Spleen (tissue), 7 donors: ENCODE measurements at regions not wholly inside any gene's neighbourhood (a gene's known extent, or its start where the extent isn't known, plus 50 kb on each side); places are given as distances from the start of the nearest gene placed in this dataset.

Experiments used
- POLR2AphosphoS5 ChIP-seq, 3 donors: sonication (generic); formaldehyde crosslinking; IDR thresholded peaks; one replicate each; pipeline ENCODE4 v1.5.1; 2017; ENCODE audit warnings: antibody characterized with exemption in 3 of 3
- TF ChIP-seq, protein P1 (sequence below), 11 experiments: fragments of 200-600 bp in 7 of 11; fragments of 450-650 bp in 4 of 11; sonication (generic) in 4 of 11; IDR thresholded peaks in 8 of 11; conservative IDR thresholded peaks in 3 of 11; 1 replicate in 7 of 11; 2 replicates in 4 of 11; pipeline versions ENCODE4 v1.4.0 to v1.8.0; 2016 to 2021; ENCODE audit warnings: antibody characterized with exemption in 11 of 11, inconsistent platforms in 4 of 11, mild to moderate bottlenecking in 1 of 11
- donor health status: DM: no; HTN: no; CAD: no; lungs with moderate emphysema.
- donor health status: DM: no; HTN: no; CAD: no.
- donor health status: DM: no; HTN: no; CAD: no.

DNA sequence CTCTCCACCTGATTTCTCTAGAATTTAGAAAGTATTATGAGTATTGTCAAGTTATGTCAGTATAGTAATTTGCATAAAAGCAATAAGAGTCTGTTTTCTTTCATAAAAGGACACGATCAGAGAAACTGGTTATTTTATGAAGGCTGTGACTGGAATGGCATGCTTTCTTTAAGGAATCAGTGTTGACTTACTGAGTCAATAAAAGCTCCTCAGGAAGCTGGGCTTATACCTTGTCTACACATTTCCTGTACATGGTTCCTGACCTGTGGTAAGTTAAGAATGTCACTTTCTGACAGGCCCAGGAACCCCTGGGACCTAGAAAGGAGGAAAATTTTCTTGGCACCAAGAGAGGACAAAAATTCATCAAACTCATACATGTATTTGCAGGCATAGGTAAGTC lies 1224.0 kb upstream of the ADGRB3 start:
- TF ChIP-seq, protein P1, sequence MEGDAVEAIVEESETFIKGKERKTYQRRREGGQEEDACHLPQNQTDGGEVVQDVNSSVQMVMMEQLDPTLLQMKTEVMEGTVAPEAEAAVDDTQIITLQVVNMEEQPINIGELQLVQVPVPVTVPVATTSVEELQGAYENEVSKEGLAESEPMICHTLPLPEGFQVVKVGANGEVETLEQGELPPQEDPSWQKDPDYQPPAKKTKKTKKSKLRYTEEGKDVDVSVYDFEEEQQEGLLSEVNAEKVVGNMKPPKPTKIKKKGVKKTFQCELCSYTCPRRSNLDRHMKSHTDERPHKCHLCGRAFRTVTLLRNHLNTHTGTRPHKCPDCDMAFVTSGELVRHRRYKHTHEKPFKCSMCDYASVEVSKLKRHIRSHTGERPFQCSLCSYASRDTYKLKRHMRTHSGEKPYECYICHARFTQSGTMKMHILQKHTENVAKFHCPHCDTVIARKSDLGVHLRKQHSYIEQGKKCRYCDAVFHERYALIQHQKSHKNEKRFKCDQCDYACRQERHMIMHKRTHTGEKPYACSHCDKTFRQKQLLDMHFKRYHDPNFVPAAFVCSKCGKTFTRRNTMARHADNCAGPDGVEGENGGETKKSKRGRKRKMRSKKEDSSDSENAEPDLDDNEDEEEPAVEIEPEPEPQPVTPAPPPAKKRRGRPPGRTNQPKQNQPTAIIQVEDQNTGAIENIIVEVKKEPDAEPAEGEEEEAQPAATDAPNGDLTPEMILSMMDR (IDR thresholded peaks at IDR 0.05 in 8 of 11, conservative IDR thresholded peaks at IDR 0.05 in 3 of 11), result no peak
- no peak for TF ChIP-seq POLR2AphosphoS5 (IDR thresholded peaks at IDR 0.05)
